SK-N-SH treated with all-trans-retinoic acid at 6 μM for 48 hours (cell line): ENCODE measurements at regions not wholly inside any gene's neighbourhood (a gene's known extent, or its start where the extent isn't known, plus 50 kb on each side); places are given as distances from the start of the nearest gene placed in this dataset.

Source experiments
- ATAC-seq: fragments of 200-7000 bp; cut with Tn5 transposase; 3 replicates; pipeline ENCODE4 v1.9.1; 2020; ENCODE audit warnings: mild to moderate bottlenecking, moderate library complexity
- BACH2 ChIP-seq: fragments of 250-450 bp; sonication (Bioruptor Pico); IDR thresholded peaks from 2 replicates; pipeline ENCODE4 v1.9.0; 2021; ENCODE audit warnings: mild to moderate bottlenecking, borderline replicate concordance
- CREB5 ChIP-seq: fragments of 250-450 bp; sonication (Bioruptor Pico); IDR thresholded peaks from 2 replicates; pipeline ENCODE4 v1.5.1; 2020; ENCODE audit warnings: low read depth, mild to moderate bottlenecking, moderate library complexity
- CSDC2 ChIP-seq: fragments of 250-450 bp; sonication (Bioruptor Pico); IDR thresholded peaks from 2 replicates; pipeline ENCODE4 v1.5.0; 2020; ENCODE audit warnings: mild to moderate bottlenecking, moderate library complexity
- CSRNP3 ChIP-seq: fragments of 250-450 bp; sonication (Bioruptor Pico); IDR thresholded peaks from 2 replicates; pipeline ENCODE4 v1.5.1; 2021; ENCODE audit warnings: mild to moderate bottlenecking, moderate library complexity
- ESRRG ChIP-seq: fragments of 250-450 bp; sonication (Bioruptor Pico); IDR thresholded peaks from 2 replicates; pipeline ENCODE4 v1.6.1; 2021; ENCODE audit warnings: mild to moderate bottlenecking
- GLIS3 ChIP-seq: fragments of 250-450 bp; sonication (Bioruptor Pico); IDR thresholded peaks from 2 replicates; pipeline ENCODE4 v1.5.0; 2020; ENCODE audit warnings: mild to moderate bottlenecking, moderate library complexity
- ISL1 ChIP-seq: fragments of 250-450 bp; sonication (Bioruptor Pico); IDR thresholded peaks from 2 replicates; pipeline ENCODE4 v2.1.2; 2022; ENCODE audit warnings: mild to moderate bottlenecking, moderate library complexity
- PPARA ChIP-seq: fragments of 250-450 bp; sonication (Bioruptor Pico); IDR thresholded peaks from 2 replicates; pipeline ENCODE4 v1.5.0; 2020; ENCODE audit warnings: mild to moderate bottlenecking, borderline replicate concordance
- RARB ChIP-seq: fragments of 250-450 bp; sonication (Bioruptor Pico); IDR thresholded peaks from 2 replicates; pipeline ENCODE4 v1.8.0; 2021; ENCODE audit warnings: mild to moderate bottlenecking, moderate library complexity
- SNAI2 ChIP-seq: fragments of 250-450 bp; sonication (Bioruptor Pico); IDR thresholded peaks from 2 replicates; pipeline ENCODE4 v1.5.0; 2020; ENCODE audit warnings: mild to moderate bottlenecking, moderate library complexity
- TCF4 ChIP-seq: fragments of 250-450 bp; sonication (Bioruptor Pico); IDR thresholded peaks from 2 replicates; pipeline ENCODE4 v1.8.0; 2021; ENCODE audit warnings: mild to moderate bottlenecking, moderate library complexity, borderline replicate concordance
- TOX ChIP-seq: fragments of 250-450 bp; sonication (Bioruptor Pico); IDR thresholded peaks from 2 replicates; pipeline ENCODE4 v1.8.0; 2021; ENCODE audit warnings: mild to moderate bottlenecking, moderate library complexity, borderline replicate concordance
- TSHZ2 ChIP-seq: fragments of 250-450 bp; sonication (Bioruptor Pico); IDR thresholded peaks from 2 replicates; pipeline ENCODE4 v1.5.0; 2020; ENCODE audit warnings: mild to moderate bottlenecking, moderate library complexity
- ZC3H10 ChIP-seq: fragments of 250-450 bp; sonication (Bioruptor Pico); IDR thresholded peaks from 2 replicates; pipeline ENCODE4 v1.5.1; 2021; ENCODE audit warnings: mild to moderate bottlenecking, moderate library complexity
- ZFP3 ChIP-seq: fragments of 250-450 bp; sonication (Bioruptor Pico); IDR thresholded peaks from 2 replicates; pipeline ENCODE4 v1.5.0; 2020; ENCODE audit warnings: mild to moderate bottlenecking, moderate library complexity
- ZFP30 ChIP-seq: fragments of 450-650 bp; formaldehyde crosslinking; IDR thresholded peaks from 2 replicates; pipeline ENCODE4 v1.5.0; 2022; ENCODE audit warnings: mild to moderate bottlenecking, moderate library complexity
- ZNF565 ChIP-seq: fragments of 450-650 bp; formaldehyde crosslinking; conservative IDR thresholded peaks from 2 replicates; pipeline ENCODE4 v1.5.0; 2020; ENCODE audit warnings: low read depth, mild to moderate bottlenecking, moderate library complexity
- ZNF8 ChIP-seq: fragments of 450-650 bp; formaldehyde crosslinking; IDR thresholded peaks from 2 replicates; pipeline ENCODE4 v1.5.0; 2020; ENCODE audit warnings: mild to moderate bottlenecking, moderate library complexity
- TF ChIP-seq, protein P1 (sequence below): fragments of 250-450 bp; sonication (Bioruptor Pico); IDR thresholded peaks from 2 replicates; pipeline ENCODE4 v1.8.0; 2020; ENCODE audit warnings: mild to moderate bottlenecking, moderate library complexity, borderline replicate concordance

DNA sequence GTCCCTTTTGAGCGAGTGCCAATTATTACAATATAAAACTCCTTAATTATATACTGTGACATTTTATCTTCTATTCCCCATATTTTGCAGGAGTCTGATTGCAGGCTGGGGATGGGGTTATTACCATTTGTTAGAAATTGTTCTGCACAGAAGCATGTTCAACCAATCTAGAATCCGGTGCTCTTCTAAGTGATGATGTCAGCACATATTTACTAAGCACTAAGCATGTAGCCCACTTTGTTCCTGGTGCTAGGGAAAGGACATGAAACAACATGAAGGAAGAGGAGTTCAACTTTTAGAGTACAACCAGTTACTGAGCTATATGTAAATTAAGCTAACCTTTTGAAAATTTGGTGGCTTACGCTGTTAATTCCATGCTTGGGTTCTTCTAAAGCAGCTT, 52.8 kb upstream of the IL1RAPL2 start:
- TF ChIP-seq ESRRG (CRISPR knock-in tag) = no peak
- TF ChIP-seq, all 23 proteins: peak for 0
- no peak for ATAC-seq

DNA sequence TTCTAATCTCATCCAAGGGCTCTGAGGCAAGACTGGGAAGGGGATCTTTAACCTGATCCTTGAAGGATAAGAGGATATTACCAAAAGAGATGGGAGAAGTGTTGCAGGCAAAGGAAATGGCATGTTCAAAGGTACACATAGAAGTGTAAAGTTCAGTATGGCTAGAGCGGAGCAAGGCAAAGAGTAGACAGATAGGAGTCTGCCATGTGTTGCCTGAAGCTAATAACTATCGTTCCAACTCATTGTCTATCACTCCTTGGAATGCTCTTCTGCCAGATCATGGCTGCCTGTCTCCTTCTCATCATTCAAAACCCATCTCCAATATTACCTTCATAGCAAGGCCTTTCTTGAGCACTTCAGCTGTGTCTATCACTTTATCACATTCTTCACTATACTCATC, 55.2 kb upstream of the IL1RAPL2 start:
- no peak for ATAC-seq
- TF ChIP-seq ZNF565 (CRISPR knock-in tag) (no peak), ESRRG (CRISPR knock-in tag) (no peak), ZFP30 (CRISPR knock-in tag) (no peak), RARB (CRISPR knock-in tag) (no peak), CSRNP3 (no peak), SNAI2 (CRISPR knock-in tag) (no peak), ZFP3 (CRISPR knock-in tag) (no peak), GLIS3 (CRISPR knock-in tag) (no peak), TOX (no peak), CREB5 (CRISPR knock-in tag) (no peak), ZC3H10 (CRISPR knock-in tag) (no peak), BACH2 (CRISPR knock-in tag) (no peak), TSHZ2 (CRISPR knock-in tag) (no peak), PPARA (CRISPR knock-in tag) (no peak), ISL1 (CRISPR knock-in tag) (no peak), TCF4 (CRISPR knock-in tag) (no peak)
- TF ChIP-seq, protein P1, sequence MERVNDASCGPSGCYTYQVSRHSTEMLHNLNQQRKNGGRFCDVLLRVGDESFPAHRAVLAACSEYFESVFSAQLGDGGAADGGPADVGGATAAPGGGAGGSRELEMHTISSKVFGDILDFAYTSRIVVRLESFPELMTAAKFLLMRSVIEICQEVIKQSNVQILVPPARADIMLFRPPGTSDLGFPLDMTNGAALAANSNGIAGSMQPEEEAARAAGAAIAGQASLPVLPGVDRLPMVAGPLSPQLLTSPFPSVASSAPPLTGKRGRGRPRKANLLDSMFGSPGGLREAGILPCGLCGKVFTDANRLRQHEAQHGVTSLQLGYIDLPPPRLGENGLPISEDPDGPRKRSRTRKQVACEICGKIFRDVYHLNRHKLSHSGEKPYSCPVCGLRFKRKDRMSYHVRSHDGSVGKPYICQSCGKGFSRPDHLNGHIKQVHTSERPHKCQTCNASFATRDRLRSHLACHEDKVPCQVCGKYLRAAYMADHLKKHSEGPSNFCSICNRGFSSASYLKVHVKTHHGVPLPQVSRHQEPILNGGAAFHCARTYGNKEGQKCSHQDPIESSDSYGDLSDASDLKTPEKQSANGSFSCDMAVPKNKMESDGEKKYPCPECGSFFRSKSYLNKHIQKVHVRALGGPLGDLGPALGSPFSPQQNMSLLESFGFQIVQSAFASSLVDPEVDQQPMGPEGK (CRISPR knock-in tag) = no peak

DNA sequence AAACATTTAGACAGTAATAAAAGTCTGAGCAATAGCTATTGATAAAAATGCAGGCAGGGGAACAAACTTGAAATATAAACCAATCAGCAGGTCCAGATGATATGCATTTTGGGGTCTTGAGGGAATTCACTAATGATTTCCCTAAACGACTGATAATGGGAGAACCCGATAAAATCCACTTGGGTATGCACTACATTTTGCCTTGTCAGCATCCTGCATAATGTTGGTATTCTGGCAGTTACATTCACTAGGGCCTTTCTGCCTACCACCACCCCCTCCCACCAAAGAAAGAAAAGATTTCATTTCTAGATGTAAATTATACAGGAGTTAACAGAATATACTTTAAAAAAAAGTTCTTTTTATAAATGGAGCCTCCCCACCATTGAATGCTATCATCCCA, 63.5 kb upstream of the IL1RAPL2 start:
- ATAC-seq = no peak
- TF ChIP-seq, protein P1 (CRISPR knock-in tag) = no peak
- TF ChIP-seq CSDC2 (CRISPR knock-in tag) (no peak), CSRNP3 (no peak), RARB (CRISPR knock-in tag) (no peak), CREB5 (CRISPR knock-in tag) (no peak), ZNF8 (no peak), BACH2 (CRISPR knock-in tag) (no peak), SNAI2 (CRISPR knock-in tag) (no peak)
